Smooth muscle cell (in vitro differentiated cells): ENCODE measurements at regions not wholly inside any gene's neighbourhood (a gene's known extent, or its start where the extent isn't known, plus 50 kb on each side); places are given as distances from the start of the nearest gene placed in this dataset.

Experiments used
- DNase-seq: peaks from one replicate; lab custom pipeline; 2025; ENCODE audit not compliant: unreplicated experiment; lab: John Stamatoyannopoulos, UW
- H2AFZ ChIP-seq: fragments of 200-600 bp; sonication (generic); 2 replicates; pipeline ENCODE4 v1.6.0; 2016; ENCODE audit warnings: antibody characterized with exemption, low read depth, mild to moderate bottlenecking
- H3F3A ChIP-seq: fragments of 200-600 bp; sonication (generic); 2 replicates; pipeline ENCODE4 v1.6.0; 2017; ENCODE audit warnings: antibody characterized with exemption, low read depth
- H3K27ac ChIP-seq: fragments of 200-600 bp; sonication (generic); 2 replicates; pipeline ENCODE4 v1.5.1; 2016; ENCODE audit warnings: low read depth, mild to moderate bottlenecking
- H3K27me3 ChIP-seq: fragments of 200-600 bp; sonication (generic); 2 replicates; pipeline ENCODE4 v1.6.1; 2016; ENCODE audit warnings: low read depth, mild to moderate bottlenecking
- H3K36me3 ChIP-seq: fragments of 200-600 bp; sonication (generic); 2 replicates; pipeline ENCODE4 v1.5.1; 2016; ENCODE audit warnings: low read depth
- H3K4me1 ChIP-seq: fragments of 200-600 bp; sonication (generic); 2 replicates; pipeline ENCODE4 v1.5.1; 2016; ENCODE audit warnings: low read depth
- H3K4me2 ChIP-seq: fragments of 200-600 bp; sonication (generic); 2 replicates; pipeline ENCODE4 v1.6.0; 2016; ENCODE audit warnings: mild to moderate bottlenecking
- H3K4me3 ChIP-seq: fragments of 200-600 bp; sonication (generic); 2 replicates; pipeline ENCODE4 v1.5.1; 2016; ENCODE audit warnings: mild to moderate bottlenecking
- H3K79me2 ChIP-seq: fragments of 200-600 bp; sonication (generic); 2 replicates; pipeline ENCODE4 v1.6.0; 2016; ENCODE audit warnings: low read depth, mild to moderate bottlenecking
- H3K9ac ChIP-seq: fragments of 200-600 bp; sonication (generic); 2 replicates; pipeline ENCODE4 v1.6.0; 2016; ENCODE audit warnings: low read depth
- H3K9me3 ChIP-seq: fragments of 200-600 bp; sonication (generic); replicated peaks from 2 replicates; pipeline ENCODE4 v1.5.1; 2016; ENCODE audit warnings: low read depth
- H4K20me1 ChIP-seq: fragments of 200-600 bp; sonication (generic); 2 replicates; pipeline ENCODE4 v1.6.0; 2016; ENCODE audit warnings: low read depth
- WGBS: methylation state at CpG from one replicate; pipeline ENCODE4 v1.1.7; 2016; ENCODE audit warnings: low lambda C conversion rate; 5-methylcytosine and 5-hydroxymethylcytosine counted together
- TF ChIP-seq, protein P1 (sequence below): fragments of 200-600 bp; sonication (generic); IDR thresholded peaks from 2 replicates; pipeline ENCODE4 v1.5.1; 2017; ENCODE audit warnings: borderline replicate concordance, mild to moderate bottlenecking, antibody characterized with exemption; ENCODE audit not compliant: insufficient read depth, poor library complexity, severe bottlenecking

DNA sequence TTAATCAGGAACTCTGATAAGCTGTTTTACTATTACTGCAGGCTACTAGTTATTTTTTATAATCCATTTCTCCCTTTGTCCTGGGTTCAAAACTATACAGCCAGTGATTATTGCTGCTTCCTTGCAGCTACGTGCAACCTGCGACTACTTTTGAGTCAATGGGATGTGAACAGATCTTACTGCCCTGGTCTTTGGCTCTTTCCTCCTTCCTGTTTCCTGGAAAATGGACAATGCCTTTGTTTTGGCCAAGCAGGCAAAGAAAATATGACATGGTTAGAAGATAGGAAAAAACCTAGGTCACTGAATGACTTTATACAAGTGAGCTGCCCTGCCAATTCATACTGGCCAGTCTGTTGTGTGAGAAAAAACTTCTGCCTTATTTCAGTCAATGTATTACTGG is 201.2 kb upstream of the KLF12 start:
- H3K4me3 ChIP-seq, result no peak overlapping the region
- no peak overlapping the region for H3K4me2 ChIP-seq
- H3K4me1 ChIP-seq, result no peaks in the 10 kb centered on the region
- H3K79me2 ChIP-seq, result no peaks in the 10 kb centered on the region
- TF ChIP-seq, protein P1, sequence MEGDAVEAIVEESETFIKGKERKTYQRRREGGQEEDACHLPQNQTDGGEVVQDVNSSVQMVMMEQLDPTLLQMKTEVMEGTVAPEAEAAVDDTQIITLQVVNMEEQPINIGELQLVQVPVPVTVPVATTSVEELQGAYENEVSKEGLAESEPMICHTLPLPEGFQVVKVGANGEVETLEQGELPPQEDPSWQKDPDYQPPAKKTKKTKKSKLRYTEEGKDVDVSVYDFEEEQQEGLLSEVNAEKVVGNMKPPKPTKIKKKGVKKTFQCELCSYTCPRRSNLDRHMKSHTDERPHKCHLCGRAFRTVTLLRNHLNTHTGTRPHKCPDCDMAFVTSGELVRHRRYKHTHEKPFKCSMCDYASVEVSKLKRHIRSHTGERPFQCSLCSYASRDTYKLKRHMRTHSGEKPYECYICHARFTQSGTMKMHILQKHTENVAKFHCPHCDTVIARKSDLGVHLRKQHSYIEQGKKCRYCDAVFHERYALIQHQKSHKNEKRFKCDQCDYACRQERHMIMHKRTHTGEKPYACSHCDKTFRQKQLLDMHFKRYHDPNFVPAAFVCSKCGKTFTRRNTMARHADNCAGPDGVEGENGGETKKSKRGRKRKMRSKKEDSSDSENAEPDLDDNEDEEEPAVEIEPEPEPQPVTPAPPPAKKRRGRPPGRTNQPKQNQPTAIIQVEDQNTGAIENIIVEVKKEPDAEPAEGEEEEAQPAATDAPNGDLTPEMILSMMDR, result no peak
- no peaks in the 10 kb centered on the region for H3K9me3 ChIP-seq
- no peaks in the 10 kb centered on the region for H3K27me3 ChIP-seq
- no peak overlapping the region for H2AFZ ChIP-seq
- no peaks in the 10 kb centered on the region for H3F3A ChIP-seq
- H3K27ac ChIP-seq, result no peak overlapping the region
- no peak overlapping the region for H3K9ac ChIP-seq
- H4K20me1 ChIP-seq, result no peaks in the 10 kb centered on the region
- DNase-seq, result no peak
- no peaks in the 10 kb centered on the region for H3K36me3 ChIP-seq
- WGBS, result 73% methylated on average over 2 of the region's 2 CpGs

DNA sequence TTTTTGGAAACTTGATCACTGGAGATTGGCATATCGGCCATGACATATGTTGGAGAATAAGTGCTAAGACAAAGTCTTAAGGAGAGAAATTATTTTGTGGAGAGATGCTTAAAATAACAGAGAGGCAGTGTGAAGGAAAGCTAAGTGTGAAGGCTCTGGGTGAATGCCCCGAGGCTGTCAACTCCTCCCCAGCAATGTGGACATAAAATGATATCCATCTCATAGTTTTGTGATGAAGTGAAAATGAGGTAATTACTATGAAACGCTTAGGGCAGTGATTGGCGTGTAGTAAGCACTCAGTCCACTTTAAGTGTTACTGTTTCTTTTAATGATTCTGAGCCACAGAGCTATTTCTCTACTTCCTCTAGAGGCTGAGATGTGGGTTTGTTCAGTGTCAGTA is 195.8 kb upstream of the KLF12 start:
- H4K20me1 ChIP-seq, result no peaks in the 10 kb centered on the region
- 75% methylated on average over 4 of the region's 4 CpGs for WGBS

DNA sequence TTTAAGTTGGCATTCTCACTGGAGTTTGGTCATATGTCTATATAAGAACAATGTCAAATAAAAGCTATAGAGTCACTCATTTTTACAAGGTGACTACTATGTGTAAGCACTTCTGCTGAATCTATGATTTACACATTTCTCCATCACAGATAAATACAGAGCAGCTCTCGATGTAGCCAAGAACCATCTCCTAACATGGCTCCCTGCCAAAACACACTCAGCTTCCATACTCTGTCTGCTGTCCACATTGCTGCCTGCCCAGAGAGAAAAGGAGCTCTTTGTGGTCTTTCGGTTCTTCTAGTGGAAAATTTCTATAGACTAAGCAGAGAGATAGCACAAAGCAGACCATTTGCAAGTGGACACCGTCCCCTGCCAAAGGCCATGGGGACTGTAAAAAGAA is 190.9 kb upstream of the KLF12 start:
- TF ChIP-seq, protein P1, result no peak
- Histone ChIP-seq H3K79me2 (no peaks in the 10 kb centered on the region), H3K9ac (no peak overlapping the region), H3K4me1 (no peaks in the 10 kb centered on the region), H3K27ac (no peak overlapping the region), H3K9me3 (no peaks in the 10 kb centered on the region), H4K20me1 (no peaks in the 10 kb centered on the region), H2AFZ (peak overlapping the region; percentile 23), H3K4me3 (peak overlapping the region; percentile 11), H3K36me3 (no peaks in the 10 kb centered on the region), H3K4me2 (peak overlapping the region; percentile 77), H3K27me3 (peaks cover 4% of the 10 kb centered on the region), H3F3A (no peaks in the 10 kb centered on the region)
- 12% methylated on average over 3 of the region's 3 CpGs for WGBS
- DNase-seq, result no peak

More for the DNA sequence above, 195.8 kb upstream of the KLF12 start:
- no peaks in the 10 kb centered on the region for H3K27me3 ChIP-seq
- H2AFZ ChIP-seq, result no peak overlapping the region
- H3K36me3 ChIP-seq, result no peaks in the 10 kb centered on the region
- H3K27ac ChIP-seq, result no peak overlapping the region
- no peak overlapping the region for H3K4me3 ChIP-seq
- H3K9ac ChIP-seq, result no peak overlapping the region
- no peaks in the 10 kb centered on the region for H3K9me3 ChIP-seq
- H3K79me2 ChIP-seq, result no peaks in the 10 kb centered on the region
- DNase-seq, result no peak
- TF ChIP-seq, protein P1, result no peak
- no peak overlapping the region for H3K4me2 ChIP-seq
- no peaks in the 10 kb centered on the region for H3F3A ChIP-seq
- H3K4me1 ChIP-seq, result no peaks in the 10 kb centered on the region

DNA sequence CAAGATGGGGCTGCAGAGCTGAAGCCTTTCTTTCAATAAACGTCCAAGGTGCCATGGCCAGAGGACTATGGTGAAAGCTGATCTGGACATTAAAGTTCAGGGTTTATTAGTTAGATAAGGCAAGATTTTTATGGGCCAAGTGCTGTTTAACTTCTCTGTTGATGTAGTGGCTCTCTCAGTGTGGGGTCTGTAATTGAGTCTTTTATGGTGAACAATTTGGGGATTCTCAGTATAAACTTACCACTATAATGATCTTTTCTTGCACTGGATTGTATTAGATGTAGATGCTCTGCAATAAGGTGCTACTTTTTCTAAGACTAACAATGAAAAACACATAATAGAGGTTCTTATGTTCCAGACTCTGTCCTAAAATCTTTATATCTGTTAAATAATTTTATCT is 190.1 kb upstream of the KLF12 start:
- Histone ChIP-seq H3K4me2 (no peak overlapping the region), H3K9me3 (no peaks in the 10 kb centered on the region), H3K9ac (no peak overlapping the region), H3K27me3 (peaks cover 4% of the 10 kb centered on the region), H3K79me2 (no peaks in the 10 kb centered on the region), H3K4me1 (no peaks in the 10 kb centered on the region), H3F3A (no peaks in the 10 kb centered on the region), H4K20me1 (no peaks in the 10 kb centered on the region), H3K4me3 (no peak overlapping the region), H2AFZ (no peak overlapping the region), H3K27ac (no peak overlapping the region), H3K36me3 (no peaks in the 10 kb centered on the region)
- 31% methylated on average over 1 of the region's 1 CpG for WGBS
- TF ChIP-seq, protein P1, result no peak
- no peak for DNase-seq
